ENCODE measurements at regions not wholly inside any gene's neighbourhood (a gene's known extent, or its start where the extent isn't known, plus 50 kb on each side); places are given as distances from the start of the nearest gene placed in this dataset.

DNA sequence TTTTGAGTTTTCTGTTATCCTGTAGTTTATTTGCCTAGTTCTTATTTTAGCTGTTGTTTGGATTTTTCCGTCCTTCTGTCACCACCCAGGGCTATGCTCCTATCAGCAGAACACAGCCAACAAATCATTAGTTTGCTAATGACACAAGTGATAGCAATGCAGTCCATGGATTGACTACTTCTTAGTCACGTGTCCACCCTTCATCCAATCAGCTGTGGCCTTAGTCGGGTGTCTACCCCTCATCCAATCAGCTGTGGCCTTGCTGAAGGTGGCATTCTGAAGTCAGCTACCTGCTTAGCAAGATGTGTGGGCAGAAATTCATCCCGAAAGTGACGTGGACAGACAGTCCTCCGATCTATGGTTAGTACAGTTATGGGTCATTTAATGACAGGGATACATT is 182.3 kb downstream of the GALC start:
- Histone ChIP-seq H3K36me3 (replicated peaks; ENCODE audit: insufficient read depth, low read depth) (no peaks in the 10 kb centered on the region), H3K9me3 (ENCODE audit: low read depth) (no peaks in the 10 kb centered on the region), H3K4me3 (no peak overlapping the region), H2AFZ (no peak overlapping the region), H3K27ac (no peak overlapping the region), H3K4me2 (no peak overlapping the region), H3K27me3 (no peaks in the 10 kb centered on the region), H4K20me1 (ENCODE audit: insufficient read depth, poor library complexity, severe bottlenecking) (no peaks in the 10 kb centered on the region), H3K4me1 (ENCODE audit: insufficient read depth) (no peaks in the 10 kb centered on the region), H3K9me2 (replicated peaks; ENCODE audit: insufficient read depth) (no peaks in the 10 kb centered on the region), H3K79me2 (no peaks in the 10 kb centered on the region)
- no peak for DNase-seq (ENCODE audit: low spot score)
- WGBS (ENCODE audit: low lambda C conversion rate, missing lambda C conversion rate): 91% methylated on average over 6 of the region's 6 CpGs
- TF ChIP-seq, protein P1, sequence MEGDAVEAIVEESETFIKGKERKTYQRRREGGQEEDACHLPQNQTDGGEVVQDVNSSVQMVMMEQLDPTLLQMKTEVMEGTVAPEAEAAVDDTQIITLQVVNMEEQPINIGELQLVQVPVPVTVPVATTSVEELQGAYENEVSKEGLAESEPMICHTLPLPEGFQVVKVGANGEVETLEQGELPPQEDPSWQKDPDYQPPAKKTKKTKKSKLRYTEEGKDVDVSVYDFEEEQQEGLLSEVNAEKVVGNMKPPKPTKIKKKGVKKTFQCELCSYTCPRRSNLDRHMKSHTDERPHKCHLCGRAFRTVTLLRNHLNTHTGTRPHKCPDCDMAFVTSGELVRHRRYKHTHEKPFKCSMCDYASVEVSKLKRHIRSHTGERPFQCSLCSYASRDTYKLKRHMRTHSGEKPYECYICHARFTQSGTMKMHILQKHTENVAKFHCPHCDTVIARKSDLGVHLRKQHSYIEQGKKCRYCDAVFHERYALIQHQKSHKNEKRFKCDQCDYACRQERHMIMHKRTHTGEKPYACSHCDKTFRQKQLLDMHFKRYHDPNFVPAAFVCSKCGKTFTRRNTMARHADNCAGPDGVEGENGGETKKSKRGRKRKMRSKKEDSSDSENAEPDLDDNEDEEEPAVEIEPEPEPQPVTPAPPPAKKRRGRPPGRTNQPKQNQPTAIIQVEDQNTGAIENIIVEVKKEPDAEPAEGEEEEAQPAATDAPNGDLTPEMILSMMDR (IDR thresholded peaks at IDR 0.05; ENCODE audit: poor library complexity): no peak
- no peak for TF ChIP-seq EZH2 (IDR thresholded peaks at IDR 0.05; ENCODE audit: borderline replicate concordance)
- no peak for TF ChIP-seq EZH2phosphoT487 (IDR thresholded peaks at IDR 0.05; ENCODE audit: low read depth, severe bottlenecking, unreplicated experiment)

DNA sequence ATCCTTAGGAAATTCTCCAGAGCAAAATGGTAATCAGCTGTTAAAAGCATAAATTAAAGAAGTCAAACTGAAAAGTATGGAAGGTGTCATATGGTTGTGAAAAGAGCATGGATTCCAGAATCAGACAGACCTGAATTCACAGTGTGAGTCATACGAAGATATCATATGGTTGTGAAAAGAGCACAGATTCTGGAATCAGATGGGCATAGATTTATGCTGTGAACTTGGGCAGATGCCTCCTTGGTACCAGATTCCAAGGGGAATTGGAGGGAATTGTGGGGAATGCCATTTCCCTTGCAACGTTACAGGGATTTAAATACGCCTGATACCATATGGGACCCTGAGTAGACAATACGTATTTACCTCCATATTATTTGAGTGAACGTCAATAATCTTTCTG is 183.7 kb downstream of the GALC start:
- Histone ChIP-seq H3K4me2 (no peak overlapping the region), H4K20me1 (ENCODE audit: insufficient read depth, poor library complexity, severe bottlenecking) (no peaks in the 10 kb centered on the region), H3K9me3 (ENCODE audit: low read depth) (no peaks in the 10 kb centered on the region), H3K4me3 (no peak overlapping the region), H3K9me2 (replicated peaks; ENCODE audit: insufficient read depth) (no peaks in the 10 kb centered on the region), H3K36me3 (replicated peaks; ENCODE audit: insufficient read depth, low read depth) (no peaks in the 10 kb centered on the region), H3K27ac (no peak overlapping the region), H3K4me1 (ENCODE audit: insufficient read depth) (no peaks in the 10 kb centered on the region), H3K27me3 (no peaks in the 10 kb centered on the region), H3K79me2 (no peaks in the 10 kb centered on the region), H2AFZ (no peak overlapping the region)
- TF ChIP-seq EZH2 (IDR thresholded peaks at IDR 0.05; ENCODE audit: borderline replicate concordance): no peak
- TF ChIP-seq EZH2phosphoT487 (IDR thresholded peaks at IDR 0.05; ENCODE audit: low read depth, severe bottlenecking, unreplicated experiment): no peak
- TF ChIP-seq, protein P1 (IDR thresholded peaks at IDR 0.05; ENCODE audit: poor library complexity): no peak
- no peak for DNase-seq (ENCODE audit: low spot score)
- 93% methylated on average over 5 of the region's 5 CpGs for WGBS (ENCODE audit: low lambda C conversion rate, missing lambda C conversion rate)

DNA sequence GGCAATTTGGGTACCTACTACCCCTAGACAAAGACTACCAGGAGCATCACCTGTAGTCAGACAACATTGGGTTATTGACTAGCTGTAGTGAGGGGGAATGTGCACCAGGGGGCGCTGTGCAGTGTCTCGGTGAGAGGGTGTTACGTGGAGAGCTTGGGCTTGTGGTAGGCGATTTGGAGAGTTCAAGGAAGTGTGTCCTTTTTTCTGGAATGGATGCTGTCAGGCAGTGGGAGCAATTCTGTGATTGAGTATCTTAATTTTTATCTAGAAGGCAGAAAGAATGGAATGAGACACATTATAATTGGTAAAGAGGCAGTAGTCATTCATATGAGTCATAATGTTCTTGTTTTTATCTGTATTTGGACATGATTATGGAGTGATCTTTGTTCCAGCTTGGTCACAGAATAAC is 187.7 kb downstream of the GALC start:
- TF ChIP-seq EZH2 (IDR thresholded peaks at IDR 0.05; ENCODE audit: borderline replicate concordance): no peak
- TF ChIP-seq, protein P1 (IDR thresholded peaks at IDR 0.05; ENCODE audit: poor library complexity): peak; percentile 53
- Histone ChIP-seq H3K36me3 (replicated peaks; ENCODE audit: insufficient read depth, low read depth) (no peaks in the 10 kb centered on the region), H3K79me2 (no peaks in the 10 kb centered on the region), H3K4me1 (ENCODE audit: insufficient read depth) (no peaks in the 10 kb centered on the region), H4K20me1 (ENCODE audit: insufficient read depth, poor library complexity, severe bottlenecking) (no peaks in the 10 kb centered on the region), H3K9me3 (ENCODE audit: low read depth) (no peaks in the 10 kb centered on the region), H2AFZ (no peak overlapping the region), H3K9me2 (replicated peaks; ENCODE audit: insufficient read depth) (no peaks in the 10 kb centered on the region), H3K4me2 (no peak overlapping the region), H3K27me3 (no peaks in the 10 kb centered on the region), H3K4me3 (no peak overlapping the region), H3K27ac (peak overlapping the region; percentile 39)
- WGBS (ENCODE audit: low lambda C conversion rate, missing lambda C conversion rate): 22% methylated on average over 4 of the region's 4 CpGs
- peak; percentile 50 for DNase-seq (ENCODE audit: low spot score)

DNA sequence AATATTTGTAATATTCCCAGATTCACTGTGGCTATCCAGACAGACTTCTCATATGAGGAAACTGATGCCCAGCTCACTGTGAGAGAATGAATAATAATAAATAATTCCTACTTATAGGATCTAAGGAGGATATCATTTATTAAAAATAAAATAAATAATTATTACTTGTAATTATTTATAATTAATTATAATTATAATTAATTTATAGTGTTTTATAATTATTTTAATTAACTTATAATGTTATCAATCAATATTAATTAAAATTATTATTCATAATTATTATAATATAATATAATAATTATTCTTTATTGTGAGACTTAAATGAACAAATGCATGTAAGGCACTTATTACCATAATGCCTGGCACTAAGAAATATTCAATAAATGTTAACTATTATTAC is 192.8 kb downstream of the GALC start:
- no peaks in the 10 kb centered on the region for H3K79me2 ChIP-seq
- H3K4me3 ChIP-seq: no peak overlapping the region
- H3K27ac ChIP-seq: no peak overlapping the region

More for the DNA sequence above, 192.8 kb downstream of the GALC start:
- TF ChIP-seq, protein P1 (IDR thresholded peaks at IDR 0.05; ENCODE audit: poor library complexity): no peak
- no peak for TF ChIP-seq EZH2phosphoT487 (IDR thresholded peaks at IDR 0.05; ENCODE audit: low read depth, severe bottlenecking, unreplicated experiment)
- no peak for TF ChIP-seq EZH2 (IDR thresholded peaks at IDR 0.05; ENCODE audit: borderline replicate concordance)
- Histone ChIP-seq H3K9me2 (replicated peaks; ENCODE audit: insufficient read depth) (no peaks in the 10 kb centered on the region), H3K4me2 (no peak overlapping the region), H4K20me1 (ENCODE audit: insufficient read depth, poor library complexity, severe bottlenecking) (no peaks in the 10 kb centered on the region), H3K36me3 (replicated peaks; ENCODE audit: insufficient read depth, low read depth) (no peaks in the 10 kb centered on the region), H2AFZ (no peak overlapping the region), H3K4me1 (ENCODE audit: insufficient read depth) (no peaks in the 10 kb centered on the region), H3K27me3 (peaks cover 8% of the 10 kb centered on the region), H3K9me3 (ENCODE audit: low read depth) (no peaks in the 10 kb centered on the region)
- no peak for DNase-seq (ENCODE audit: low spot score)

All from hepatocyte (in vitro differentiated cells).